PC-3 (cell line): ENCODE measurements at regions not wholly inside any gene's neighbourhood (a gene's known extent, or its start where the extent isn't known, plus 50 kb on each side); places are given as distances from the start of the nearest gene placed in this dataset.
"Not testable (repeated sequence)": the region's sequence is repeated elsewhere in the genome, so short reads cannot be mapped to it uniquely, and the experiment has no call there.

Experiments
- ATAC-seq: fragments of 200-7000 bp; cut with Tn5 transposase; 2 replicates; pipeline ENCODE4 v1.9.1; 2020; ENCODE audit warnings: mild to moderate bottlenecking, moderate library complexity
- BruUV-seq: library from RNA; stranded (reverse); fragments of 400-500 nt; replicated peaks from 2 replicates; lab custom pipeline; 2021; lab: Mats Ljungman, UMichigan
- CTCF ChIA-PET: fragments of 300-600 bp; sonication (Branson Sonifier 250); formaldehyde crosslinking; loops from one replicate; lab custom pipeline; 2022; ENCODE audit warnings: antibody characterized with exemption; lab: Charles Lee
- POLR2A ChIA-PET: fragments of 300-600 bp; sonication (Branson Sonifier 250); formaldehyde crosslinking; loops from one replicate; lab custom pipeline; 2022; ENCODE audit warnings: antibody characterized with exemption; ENCODE audit not compliant: unreplicated experiment; lab: Charles Lee
- DNase-seq: peaks from one replicate; pipeline ENCODE4 v3.0.0-alpha.2; 2015
- H2AFZ ChIP-seq: fragments of 300-600 bp; sonication (generic); 2 replicates; pipeline ENCODE4 v1.6.0; 2016; ENCODE audit warnings: antibody characterized with exemption, low read length
- H3F3A ChIP-seq: fragments of 300-600 bp; sonication (generic); one replicate; pipeline ENCODE4 v1.6.0; 2017; ENCODE audit warnings: antibody characterized with exemption, low read length, control low read depth, mild to moderate bottlenecking; ENCODE audit not compliant: unreplicated experiment
- H3K27ac ChIP-seq: fragments of 300-600 bp; sonication (generic); 2 replicates; pipeline ENCODE4 v1.5.1; 2016; ENCODE audit warnings: mild to moderate bottlenecking, low read length
- H3K27me3 ChIP-seq: fragments of 300-600 bp; sonication (generic); 2 replicates; pipeline ENCODE4 v1.6.1; 2016; ENCODE audit warnings: low read length, mixed read lengths
- H3K36me3 ChIP-seq: fragments of 300-600 bp; sonication (generic); 2 replicates; pipeline ENCODE4 v1.6.1; 2016; ENCODE audit warnings: low read depth, mixed run types, low read length, mixed read lengths
- H3K4me1 ChIP-seq: fragments of 300-600 bp; sonication (generic); 2 replicates; pipeline ENCODE4 v1.5.1; 2016; ENCODE audit warnings: low read length; ENCODE audit not compliant: insufficient read depth
- H3K4me2 ChIP-seq: fragments of 300-600 bp; sonication (generic); 2 replicates; pipeline ENCODE4 v1.6.0; 2016; ENCODE audit warnings: low read length
- H3K4me3 ChIP-seq: fragments of 300-600 bp; sonication (generic); 2 replicates; pipeline ENCODE4 v1.5.1; 2016; ENCODE audit warnings: mild to moderate bottlenecking, low read length, mixed read lengths
- H3K79me2 ChIP-seq: fragments of 300-600 bp; sonication (generic); 2 replicates; pipeline ENCODE4 v1.6.1; 2017; ENCODE audit warnings: low read length, mixed read lengths
- H3K9ac ChIP-seq: fragments of 300-600 bp; sonication (generic); 2 replicates; pipeline ENCODE4 v1.6.0; 2016; ENCODE audit warnings: mild to moderate bottlenecking, low read length
- H3K9me2 ChIP-seq: fragments of 300-600 bp; sonication (generic); replicated peaks from 2 replicates; pipeline ENCODE4 v1.6.1; 2016; ENCODE audit warnings: mixed run types, low read length, mixed read lengths
- H3K9me3 ChIP-seq: fragments of 300-600 bp; sonication (generic); 2 replicates; pipeline ENCODE4 v1.6.1; 2016; ENCODE audit warnings: low read length, mixed read lengths
- H4K20me1 ChIP-seq: fragments of 300-600 bp; sonication (generic); 2 replicates; pipeline ENCODE4 v1.6.1; 2016; ENCODE audit warnings: low read length, mixed read lengths
- EZH2 ChIP-seq: fragments of 300-600 bp; sonication (generic); IDR thresholded peaks from one replicate; pipeline ENCODE4 v1.6.1; 2017; ENCODE audit warnings: antibody characterized with exemption, mild to moderate bottlenecking, low read length; ENCODE audit not compliant: unreplicated experiment
- EZH2phosphoT487 ChIP-seq: fragments of 300-600 bp; sonication (generic); IDR thresholded peaks from 2 replicates; pipeline ENCODE4 v1.6.1; 2018; ENCODE audit warnings: mild to moderate bottlenecking, antibody characterized with exemption, low read length, borderline replicate concordance
- intact Hi-C: fragments of 100-400 bp; cut with micrococcal nuclease; formaldehyde crosslinking; loops from 2 replicates; pipeline ENCODE4 v1.9.0; 2023
- TF ChIP-seq, protein P1 (sequence below): fragments of 300-600 bp; sonication (generic); conservative IDR thresholded peaks from 2 replicates; pipeline ENCODE4 v1.5.1; 2017; ENCODE audit warnings: antibody characterized with exemption, low read depth, mild to moderate bottlenecking, low read length

DNA sequence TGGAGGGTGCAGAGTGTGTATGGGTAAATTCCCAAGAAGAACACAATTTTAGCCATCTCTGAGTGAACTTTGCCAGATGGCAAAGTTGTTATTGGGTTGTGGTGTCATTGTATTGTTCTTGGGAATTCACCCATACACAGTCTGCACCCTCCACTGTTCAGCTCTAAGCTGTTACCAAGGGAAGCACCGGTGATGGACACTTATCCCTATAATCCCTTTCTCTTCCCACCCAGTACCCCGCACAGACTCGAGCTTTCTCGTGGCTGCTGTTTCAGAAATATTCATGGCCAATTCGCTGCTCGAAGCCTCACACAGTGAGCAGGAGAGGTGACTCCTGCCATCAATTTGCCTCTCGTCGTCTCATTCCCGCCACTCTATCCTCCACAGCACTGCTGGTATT lies 95.7 kb upstream of the PALMD start:
- Histone ChIP-seq H3K27me3 (no peaks in the 10 kb centered on the region), H3K9me3 (no peaks in the 10 kb centered on the region), H3K4me2 (no peak overlapping the region), H3K9ac (no peak overlapping the region), H3K79me2 (no peaks in the 10 kb centered on the region), H3K4me3 (no peak overlapping the region), H3K36me3 (no peaks in the 10 kb centered on the region), H3F3A (no peaks in the 10 kb centered on the region), H3K9me2 (no peaks in the 10 kb centered on the region), H4K20me1 (no peaks in the 10 kb centered on the region), H3K27ac (no peak overlapping the region), H2AFZ (no peak overlapping the region), H3K4me1 (peaks cover 13% of the 10 kb centered on the region)
- ChIA-PET CTCF (no interaction called here), POLR2A (interaction anchor here (0.6 kb wide), 1 partner anchor 812 kb away, joined by 9 read pairs; no protein-coding TSS in a partner anchor)
- DNase-seq: no peak
- no TSS peak for BruUV-seq
- TF ChIP-seq EZH2phosphoT487: no peak
- TF ChIP-seq, protein P1, sequence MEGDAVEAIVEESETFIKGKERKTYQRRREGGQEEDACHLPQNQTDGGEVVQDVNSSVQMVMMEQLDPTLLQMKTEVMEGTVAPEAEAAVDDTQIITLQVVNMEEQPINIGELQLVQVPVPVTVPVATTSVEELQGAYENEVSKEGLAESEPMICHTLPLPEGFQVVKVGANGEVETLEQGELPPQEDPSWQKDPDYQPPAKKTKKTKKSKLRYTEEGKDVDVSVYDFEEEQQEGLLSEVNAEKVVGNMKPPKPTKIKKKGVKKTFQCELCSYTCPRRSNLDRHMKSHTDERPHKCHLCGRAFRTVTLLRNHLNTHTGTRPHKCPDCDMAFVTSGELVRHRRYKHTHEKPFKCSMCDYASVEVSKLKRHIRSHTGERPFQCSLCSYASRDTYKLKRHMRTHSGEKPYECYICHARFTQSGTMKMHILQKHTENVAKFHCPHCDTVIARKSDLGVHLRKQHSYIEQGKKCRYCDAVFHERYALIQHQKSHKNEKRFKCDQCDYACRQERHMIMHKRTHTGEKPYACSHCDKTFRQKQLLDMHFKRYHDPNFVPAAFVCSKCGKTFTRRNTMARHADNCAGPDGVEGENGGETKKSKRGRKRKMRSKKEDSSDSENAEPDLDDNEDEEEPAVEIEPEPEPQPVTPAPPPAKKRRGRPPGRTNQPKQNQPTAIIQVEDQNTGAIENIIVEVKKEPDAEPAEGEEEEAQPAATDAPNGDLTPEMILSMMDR: no peak
- TF ChIP-seq EZH2: no peak
- ATAC-seq: no peak
- intact Hi-C loops: no loop called here

DNA sequence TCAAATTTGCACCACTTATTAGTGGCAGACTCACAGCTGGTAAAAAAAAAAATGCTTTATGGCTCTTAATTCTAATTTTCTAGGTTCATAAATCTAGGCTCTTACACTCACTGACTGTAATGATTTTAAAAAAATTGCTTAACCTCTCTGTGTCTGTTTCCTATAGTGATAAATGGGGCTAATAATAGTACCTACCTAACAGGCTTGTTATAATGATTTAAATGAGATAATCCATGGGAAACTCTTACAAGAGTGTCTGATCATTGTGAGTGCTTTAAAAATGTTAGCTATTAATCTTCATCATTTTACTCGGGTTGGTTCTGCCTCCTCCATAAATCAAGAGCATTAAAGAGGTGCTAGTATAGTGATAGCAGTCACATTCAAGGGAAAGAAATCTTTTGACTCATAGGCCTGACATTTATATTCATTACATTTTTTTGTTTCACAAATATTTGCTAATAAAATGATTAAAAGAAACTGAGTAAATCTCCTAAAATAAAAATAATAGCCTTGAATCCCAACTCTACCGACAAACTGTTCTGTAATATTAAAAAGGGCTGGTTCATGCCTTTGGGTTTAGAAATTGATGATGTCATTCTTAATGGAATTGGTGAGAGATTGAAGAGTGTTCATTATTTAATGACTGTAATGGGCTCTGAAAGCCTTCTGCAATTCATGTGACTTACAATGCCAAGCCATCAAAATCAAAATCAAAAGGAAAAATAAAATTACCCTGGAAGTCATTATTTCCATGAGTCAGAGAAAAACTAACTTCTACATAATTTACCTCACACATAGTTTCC lies 93.9 kb upstream of the PALMD start:
- TF ChIP-seq EZH2phosphoT487: no peak
- no peak for TF ChIP-seq EZH2
- TF ChIP-seq, protein P1: no peak
- DNase-seq (no peak), ATAC-seq (no peak)
- Histone ChIP-seq H3K4me3 (no peak overlapping the region), H4K20me1 (no peaks in the 10 kb centered on the region), H3K9me3 (no peaks in the 10 kb centered on the region), H3K36me3 (no peaks in the 10 kb centered on the region), H3K9me2 (no peaks in the 10 kb centered on the region), H3K4me2 (no peak overlapping the region), H3K9ac (no peak overlapping the region), H3F3A (no peaks in the 10 kb centered on the region), H3K27me3 (no peaks in the 10 kb centered on the region), H3K79me2 (no peaks in the 10 kb centered on the region), H2AFZ (no peak overlapping the region), H3K27ac (no peak overlapping the region), H3K4me1 (peaks cover 20% of the 10 kb centered on the region)
- intact Hi-C loops: no loop called here
- CTCF ChIA-PET: no interaction called here
- no TSS peak for BruUV-seq
- POLR2A ChIA-PET: no interaction called here

DNA sequence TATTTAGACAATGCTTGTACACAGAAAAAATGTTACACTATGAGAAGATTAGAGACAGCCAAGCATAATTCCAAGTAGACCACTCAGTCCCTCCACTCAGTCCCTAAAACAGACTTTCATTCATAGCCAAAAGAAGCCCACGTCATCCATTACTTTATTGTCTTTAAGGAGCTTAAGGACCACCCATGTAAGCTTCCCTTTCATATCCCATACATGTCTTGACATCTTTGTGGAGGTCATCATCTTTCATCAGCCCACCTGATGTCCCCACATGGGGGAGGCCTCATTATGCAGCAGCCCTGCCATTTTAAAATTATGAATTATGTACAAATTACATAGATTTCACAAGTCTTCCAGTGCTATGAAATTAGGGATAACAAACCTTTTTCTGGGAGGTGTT lies 92.6 kb upstream of the PALMD start:
- intact Hi-C loops: no loop called here
- ChIA-PET CTCF (no interaction called here), POLR2A (no interaction called here)
- ATAC-seq (no peak), DNase-seq (no peak)
- Histone ChIP-seq H3K79me2 (no peaks in the 10 kb centered on the region), H4K20me1 (no peaks in the 10 kb centered on the region), H2AFZ (no peak overlapping the region), H3K4me1 (peaks cover 33% of the 10 kb centered on the region), H3K36me3 (no peaks in the 10 kb centered on the region), H3K27me3 (no peaks in the 10 kb centered on the region), H3K9ac (no peak overlapping the region), H3K4me2 (no peak overlapping the region), H3K9me3 (no peaks in the 10 kb centered on the region), H3K27ac (no peak overlapping the region), H3F3A (no peaks in the 10 kb centered on the region), H3K4me3 (no peak overlapping the region), H3K9me2 (no peaks in the 10 kb centered on the region)
- no TSS peak for BruUV-seq
- TF ChIP-seq EZH2 (no peak), EZH2phosphoT487 (no peak)
- TF ChIP-seq, protein P1: no peak

DNA sequence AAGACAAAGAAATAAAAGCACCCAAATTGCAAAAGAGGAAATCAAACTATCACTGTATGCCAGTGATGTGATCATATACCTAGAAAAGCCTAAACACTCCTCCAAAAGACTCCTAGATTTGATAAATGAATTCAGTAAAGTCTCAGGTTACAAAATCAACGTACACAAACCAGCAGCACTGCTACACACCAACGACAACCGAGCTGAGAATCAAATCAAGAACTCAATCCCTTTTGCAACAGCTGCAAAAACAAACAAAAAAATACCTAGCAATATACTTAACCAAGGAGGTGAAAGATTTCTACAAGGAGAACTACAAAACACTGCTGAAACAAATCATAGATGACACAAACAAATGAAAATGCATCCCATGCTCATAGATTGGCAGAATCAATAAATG lies 92.1 kb upstream of the PALMD start:
- H3K9ac ChIP-seq, H3K9me2 ChIP-seq, H3K27me3 ChIP-seq, H3K79me2 ChIP-seq, POLR2A ChIA-PET, H3K9me3 ChIP-seq, H3K27ac ChIP-seq, BruUV-seq, H4K20me1 ChIP-seq, H3K4me3 ChIP-seq, intact Hi-C loops, DNase-seq, H3K36me3 ChIP-seq, H3K4me2 ChIP-seq, ATAC-seq, H3F3A ChIP-seq, H2AFZ ChIP-seq, CTCF ChIA-PET: not testable (repeated sequence)
- peaks cover 38% of the 10 kb centered on the region for H3K4me1 ChIP-seq
